ENCODE measurements at regions not wholly inside any gene's neighbourhood (a gene's known extent, or its start where the extent isn't known, plus 50 kb on each side); places are given as distances from the start of the nearest gene placed in this dataset.

- DNase-seq, result no peak
These were observed 49.9 kb downstream of the RIN2 start for GRCh38 chr20:19807946-19808330.

GRCh38 chr20:19808498-19808897, 50.4 kb downstream of the RIN2 start:
- no peak for DNase-seq

- no peak for DNase-seq
These were observed 51.4 kb downstream of the RIN2 start for GRCh38 chr20:19809505-19809904.

- no peak for DNase-seq
These were observed 53.2 kb downstream of the RIN2 start for GRCh38 chr20:19811231-19811630.

- no peak for DNase-seq
These were observed 54.0 kb downstream of the RIN2 start for GRCh38 chr20:19812056-19812455.

GRCh38 chr20:19812696-19813095, 54.6 kb downstream of the RIN2 start:
- no peak for DNase-seq

- DNase-seq, result no peak
These were observed 56.0 kb downstream of the RIN2 start for GRCh38 chr20:19813846-19814640.

GRCh38 chr20:19815553-19815991, 57.5 kb downstream of the RIN2 start:
- peak; percentile 28 for DNase-seq

- DNase-seq, result no peak
These were observed 58.3 kb downstream of the RIN2 start for GRCh38 chr20:19816386-19816785.

GRCh38 chr20:19817017-19817416, 59.0 kb downstream of the RIN2 start:
- no peak for DNase-seq

- no peak for DNase-seq
These were observed 61.1 kb downstream of the RIN2 start for GRCh38 chr20:19819149-19819548.

GRCh38 chr20:19820555-19821211, 62.6 kb downstream of the RIN2 start:
- DNase-seq, result no peak

- DNase-seq, result no peak
These were observed 63.5 kb downstream of the RIN2 start for GRCh38 chr20:19821606-19822005.

GRCh38 chr20:19823216-19823615, 65.2 kb downstream of the RIN2 start:
- DNase-seq, result no peak

GRCh38 chr20:19823971-19824370, 65.9 kb downstream of the RIN2 start:
- DNase-seq, result no peak

- no peak for DNase-seq
These were observed 66.8 kb downstream of the RIN2 start for GRCh38 chr20:19824861-19825260.

GRCh38 chr20:19826179-19826914, 68.3 kb downstream of the RIN2 start:
- no peak for DNase-seq

- no peak for DNase-seq
These were observed 69.8 kb downstream of the RIN2 start for GRCh38 chr20:19827818-19828217.

- peak; percentile 83 for DNase-seq
These were observed 70.2 kb downstream of the RIN2 start for GRCh38 chr20:19828232-19828631.

- DNase-seq, result no peak
These were observed 72.2 kb downstream of the RIN2 start for GRCh38 chr20:19830211-19830785.

GRCh38 chr20:19832875-19833274, 74.8 kb downstream of the RIN2 start:
- DNase-seq, result peak; percentile 16

GRCh38 chr20:19833395-19833794, 75.3 kb downstream of the RIN2 start:
- no peak for DNase-seq

- no peak for DNase-seq
These were observed 76.2 kb downstream of the RIN2 start for GRCh38 chr20:19834287-19834686.

Measured in activated CD4-positive, alpha-beta T cell treated with anti-CD3 and anti-CD28 coated beads, Interleukin-2, amount 50 U/mL, for 16 hours (primary cell).